BE2C (cell line): ENCODE measurements at regions not wholly inside any gene's neighbourhood (a gene's known extent, or its start where the extent isn't known, plus 50 kb on each side); places are given as distances from the start of the nearest gene placed in this dataset.

Source experiments
- DNase-seq: peaks from one replicate; pipeline ENCODE4 v3.0.0-alpha.2; 2020
- H3K27me3 ChIP-seq: fragments of 250-450 bp; sonication (Bioruptor Pico); 2 replicates; pipeline ENCODE4 v1.5.1; 2020; ENCODE audit warnings: mild to moderate bottlenecking
- H3K36me3 ChIP-seq: fragments of 250-450 bp; sonication (Bioruptor Pico); 2 replicates; pipeline ENCODE4 v1.5.1; 2020; ENCODE audit warnings: mild to moderate bottlenecking
- H3K4me1 ChIP-seq: fragments of 250-450 bp; sonication (Bioruptor Pico); 2 replicates; pipeline ENCODE4 v1.5.1; 2020
- H3K4me3 ChIP-seq: 2 replicates; pipeline ENCODE4 v1.5.1; 2011; ENCODE audit warnings: low read depth, low read length
- H3K9me3 ChIP-seq: fragments of 250-450 bp; sonication (Bioruptor Pico); 2 replicates; pipeline ENCODE4 v1.5.1; 2020
- TF ChIP-seq, protein P1 (sequence below): IDR thresholded peaks from 2 replicates; pipeline ENCODE4 v1.5.1; 2012; ENCODE audit warnings: mild to moderate bottlenecking, low read depth, low read length

DNA sequence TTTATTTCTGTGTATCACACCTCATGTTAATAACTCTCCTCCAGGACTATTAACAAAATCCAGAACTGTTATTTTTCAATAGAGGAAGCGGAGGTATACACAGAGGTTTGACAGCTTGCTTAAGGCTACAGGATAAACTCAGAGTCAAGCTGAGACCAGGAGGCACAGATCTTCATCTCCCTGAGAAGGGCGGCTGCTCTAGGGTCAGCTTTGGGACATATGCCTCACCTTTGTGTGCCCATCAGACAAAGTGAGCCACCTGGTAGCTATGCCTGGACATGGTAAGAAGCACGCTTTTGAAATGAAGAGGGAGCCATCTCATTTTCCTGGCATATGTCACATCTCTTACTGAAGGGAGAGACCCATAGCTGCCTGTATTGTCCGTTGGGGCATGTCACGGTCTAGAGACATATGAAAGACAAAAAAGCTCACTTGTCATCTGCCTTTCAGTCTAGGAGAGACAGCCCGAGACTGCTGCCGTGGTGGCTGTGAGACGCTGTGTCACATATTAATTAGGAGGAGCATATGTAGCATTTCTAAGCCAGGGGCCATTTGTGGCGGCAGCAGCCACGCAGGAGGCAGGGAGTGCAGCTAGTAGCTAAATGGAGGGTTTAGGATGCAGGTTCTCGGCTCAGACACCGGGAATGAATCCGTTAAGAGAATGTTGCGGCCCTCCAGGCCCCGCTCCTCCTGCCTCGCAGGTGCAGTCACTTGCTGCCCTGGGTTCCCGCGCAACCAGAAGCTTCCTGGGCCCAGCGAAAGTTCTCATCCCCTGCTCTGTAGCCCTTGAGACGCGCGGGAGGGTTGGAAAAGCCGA, 161.3 kb upstream of the C1orf21 start:
- DNase-seq: no peak
- Histone ChIP-seq H3K4me1 (no peaks in the 10 kb centered on the region), H3K4me3 (no peak overlapping the region), H3K9me3 (no peaks in the 10 kb centered on the region), H3K27me3 (no peaks in the 10 kb centered on the region), H3K36me3 (no peaks in the 10 kb centered on the region)
- TF ChIP-seq, protein P1, sequence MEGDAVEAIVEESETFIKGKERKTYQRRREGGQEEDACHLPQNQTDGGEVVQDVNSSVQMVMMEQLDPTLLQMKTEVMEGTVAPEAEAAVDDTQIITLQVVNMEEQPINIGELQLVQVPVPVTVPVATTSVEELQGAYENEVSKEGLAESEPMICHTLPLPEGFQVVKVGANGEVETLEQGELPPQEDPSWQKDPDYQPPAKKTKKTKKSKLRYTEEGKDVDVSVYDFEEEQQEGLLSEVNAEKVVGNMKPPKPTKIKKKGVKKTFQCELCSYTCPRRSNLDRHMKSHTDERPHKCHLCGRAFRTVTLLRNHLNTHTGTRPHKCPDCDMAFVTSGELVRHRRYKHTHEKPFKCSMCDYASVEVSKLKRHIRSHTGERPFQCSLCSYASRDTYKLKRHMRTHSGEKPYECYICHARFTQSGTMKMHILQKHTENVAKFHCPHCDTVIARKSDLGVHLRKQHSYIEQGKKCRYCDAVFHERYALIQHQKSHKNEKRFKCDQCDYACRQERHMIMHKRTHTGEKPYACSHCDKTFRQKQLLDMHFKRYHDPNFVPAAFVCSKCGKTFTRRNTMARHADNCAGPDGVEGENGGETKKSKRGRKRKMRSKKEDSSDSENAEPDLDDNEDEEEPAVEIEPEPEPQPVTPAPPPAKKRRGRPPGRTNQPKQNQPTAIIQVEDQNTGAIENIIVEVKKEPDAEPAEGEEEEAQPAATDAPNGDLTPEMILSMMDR: no peak

DNA sequence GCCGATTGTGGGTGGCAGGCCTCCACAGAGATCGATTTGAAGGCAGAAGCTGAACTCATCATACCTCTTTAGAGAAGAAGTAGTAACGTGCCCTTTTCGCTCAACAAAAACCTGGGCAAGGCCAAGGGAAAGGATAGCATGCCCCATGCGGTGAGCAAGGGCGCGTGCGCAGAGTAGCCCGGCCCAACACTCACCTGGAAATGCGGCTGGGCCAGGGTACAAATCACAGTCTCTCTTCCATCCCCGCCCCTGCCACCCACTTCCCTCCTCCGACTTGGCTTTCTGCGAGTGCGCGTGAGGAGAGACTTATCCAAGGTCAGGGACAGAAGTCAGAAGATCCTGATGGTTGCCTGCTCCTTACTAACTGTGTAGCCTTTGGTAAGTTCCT, 160.7 kb upstream of the C1orf21 start:
- Histone ChIP-seq H3K4me1 (no peaks in the 10 kb centered on the region), H3K4me3 (no peak overlapping the region), H3K27me3 (no peaks in the 10 kb centered on the region), H3K9me3 (no peaks in the 10 kb centered on the region), H3K36me3 (no peaks in the 10 kb centered on the region)
- no peak for DNase-seq
- TF ChIP-seq, protein P1: no peak

DNA sequence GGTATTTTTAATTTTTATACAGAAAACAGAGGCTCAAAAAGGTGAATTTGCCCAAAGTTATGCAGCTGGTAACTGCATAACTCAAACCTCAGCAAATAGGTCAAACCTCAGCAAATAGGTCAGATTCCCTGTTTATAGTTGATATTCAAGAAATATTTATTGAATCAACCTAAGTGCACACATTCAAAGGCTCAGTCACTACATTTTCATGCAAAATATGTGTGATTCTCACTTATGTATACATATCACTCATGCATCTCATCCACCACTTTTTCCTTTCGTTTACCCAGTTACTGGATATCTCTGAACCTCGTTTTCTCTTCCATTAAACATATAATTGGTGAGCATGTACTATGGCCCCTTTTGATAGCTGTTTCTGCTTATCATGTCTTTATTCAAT, 158.3 kb upstream of the C1orf21 start:
- Histone ChIP-seq H3K9me3 (no peaks in the 10 kb centered on the region), H3K27me3 (no peaks in the 10 kb centered on the region), H3K36me3 (no peaks in the 10 kb centered on the region), H3K4me3 (no peak overlapping the region), H3K4me1 (no peaks in the 10 kb centered on the region)
- DNase-seq: no peak
- TF ChIP-seq, protein P1: no peak

DNA sequence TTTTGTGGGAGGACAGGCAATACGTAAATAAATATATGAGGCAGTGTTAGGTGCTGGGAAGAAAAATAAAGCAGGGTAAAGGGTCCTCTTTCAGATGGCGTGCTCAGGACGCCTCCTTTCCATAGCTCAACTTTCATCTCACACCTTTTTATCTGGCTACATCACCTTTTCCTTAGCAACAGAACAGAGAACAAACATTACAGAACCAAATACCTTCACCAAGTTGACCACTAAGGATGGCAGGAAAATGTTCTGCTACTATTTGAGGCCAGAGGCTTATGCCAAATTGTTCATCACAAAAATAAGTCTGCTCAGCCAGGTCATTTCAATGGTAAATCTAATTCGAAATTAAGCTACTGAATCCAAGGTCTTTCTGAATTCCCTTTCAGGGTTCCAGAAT, 149.2 kb upstream of the C1orf21 start:
- no peaks in the 10 kb centered on the region for H3K9me3 ChIP-seq
- no peak overlapping the region for H3K4me3 ChIP-seq
- no peaks in the 10 kb centered on the region for H3K36me3 ChIP-seq
- DNase-seq: no peak
- TF ChIP-seq, protein P1: no peak
- no peaks in the 10 kb centered on the region for H3K27me3 ChIP-seq
- H3K4me1 ChIP-seq: peaks cover under 1% of the 10 kb centered on the region; the same call in 1 of the 2 replicates

DNA sequence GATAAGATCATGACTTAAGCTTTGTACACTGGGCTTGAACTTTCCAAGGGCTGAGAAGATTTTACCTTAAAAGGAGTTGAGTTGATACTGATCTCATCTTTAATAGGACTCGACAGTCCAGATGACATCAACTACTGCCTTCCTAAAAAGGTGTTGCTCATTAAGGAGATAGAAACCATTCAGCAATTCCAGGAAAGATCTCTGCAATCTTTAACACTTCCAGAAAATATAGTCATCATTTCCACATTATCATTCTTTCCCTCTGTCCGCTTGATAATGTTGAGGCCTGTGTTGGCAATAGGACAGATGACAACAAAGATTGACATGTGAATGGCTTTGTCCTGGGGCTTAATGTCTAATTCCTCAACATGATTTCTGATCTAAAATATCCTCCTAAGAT, 145.4 kb upstream of the C1orf21 start:
- no peak overlapping the region for H3K4me3 ChIP-seq
- no peaks in the 10 kb centered on the region for H3K9me3 ChIP-seq
- H3K36me3 ChIP-seq: no peaks in the 10 kb centered on the region
- TF ChIP-seq, protein P1: no peak
- peaks cover 6% of the 10 kb centered on the region; the same call in 1 of the 2 replicates for H3K4me1 ChIP-seq
- no peaks in the 10 kb centered on the region for H3K27me3 ChIP-seq
- no peak for DNase-seq

DNA sequence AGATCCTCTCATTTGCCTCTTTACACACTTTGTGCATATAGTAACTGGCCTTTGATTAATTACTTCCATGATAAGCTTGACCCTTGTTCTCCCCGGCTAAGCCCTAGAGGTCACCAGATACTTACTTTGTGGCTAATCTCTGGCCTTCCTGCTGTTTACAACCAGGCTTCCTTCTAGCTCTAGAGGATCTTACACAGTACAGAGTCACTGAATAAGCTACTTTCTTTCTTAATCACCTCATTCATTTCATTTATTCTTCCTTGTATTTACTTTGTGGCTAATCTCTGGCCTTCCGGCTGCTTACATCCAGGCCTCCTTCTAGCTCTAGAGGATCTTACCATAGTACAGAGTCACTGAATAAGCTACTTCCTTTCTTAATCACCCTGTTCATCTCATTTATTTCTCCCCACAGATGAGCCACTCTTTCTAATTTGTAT, 144.3 kb upstream of the C1orf21 start:
- TF ChIP-seq, protein P1: peak; percentile 44
- peak; percentile 39 for DNase-seq
- H3K4me3 ChIP-seq: no peak overlapping the region
- H3K9me3 ChIP-seq: no peaks in the 10 kb centered on the region
- H3K36me3 ChIP-seq: no peaks in the 10 kb centered on the region
- H3K27me3 ChIP-seq: no peaks in the 10 kb centered on the region
- H3K4me1 ChIP-seq: peaks cover 6% of the 10 kb centered on the region; the same call in 1 of the 2 replicates
